ENCODE measurements at regions not wholly inside any gene's neighbourhood (a gene's known extent, or its start where the extent isn't known, plus 50 kb on each side); places are given as distances from the start of the nearest gene placed in this dataset.
"Not testable (repeated sequence)": the region's sequence is repeated elsewhere in the genome, so short reads cannot be mapped to it uniquely, and the experiment has no call there.

- in situ Hi-C loops (cut with HindIII; ENCODE audit: low pct_unique_long_range_greater_than_20kb, low sequenced_read_pairs), result no loop called here
- no peak for TF ChIP-seq JUND (IDR thresholded peaks at IDR 0.05; ENCODE audit: low read depth)
- no peak for DNase-seq (ENCODE audit: low read depth in 1 of 2, low spot score in 1 of 2)
Measured at GRCh38 chr1:38662126-38662525, 197.4 kb downstream of the RRAGC start.

GRCh38 chr1:38658883-38659282 lies 200.7 kb downstream of the RRAGC start:
- in situ Hi-C loops (cut with HindIII; ENCODE audit: low pct_unique_long_range_greater_than_20kb, low sequenced_read_pairs), result no loop called here
- no peak for DNase-seq (ENCODE audit: low read depth in 1 of 2, low spot score in 1 of 2)
- TF ChIP-seq JUND (IDR thresholded peaks at IDR 0.05; ENCODE audit: low read depth), result no peak

- no peak for TF ChIP-seq JUND (IDR thresholded peaks at IDR 0.05; ENCODE audit: low read depth)
- no peak for DNase-seq (ENCODE audit: low read depth in 1 of 2, low spot score in 1 of 2)
- in situ Hi-C loops (cut with HindIII; ENCODE audit: low pct_unique_long_range_greater_than_20kb, low sequenced_read_pairs), result no loop called here
Measured at GRCh38 chr1:38657873-38658272, 201.7 kb downstream of the RRAGC start.

- in situ Hi-C loops (cut with HindIII; ENCODE audit: low pct_unique_long_range_greater_than_20kb, low sequenced_read_pairs), result no loop called here
- TF ChIP-seq JUND (IDR thresholded peaks at IDR 0.05; ENCODE audit: low read depth), result no peak
- DNase-seq (ENCODE audit: low read depth in 1 of 2, low spot score in 1 of 2), result no peak
Measured at GRCh38 chr1:38657207-38657840, 202.2 kb downstream of the RRAGC start.

- DNase-seq (ENCODE audit: low read depth in 1 of 2, low spot score in 1 of 2), result no peak
- in situ Hi-C loops (cut with HindIII; ENCODE audit: low pct_unique_long_range_greater_than_20kb, low sequenced_read_pairs), result no loop called here
- no peak for TF ChIP-seq JUND (IDR thresholded peaks at IDR 0.05; ENCODE audit: low read depth)
Measured at GRCh38 chr1:38656726-38657125, 202.8 kb downstream of the RRAGC start.

GRCh38 chr1:38652217-38652616 lies 207.4 kb downstream of the RRAGC start:
- no peak for TF ChIP-seq JUND (IDR thresholded peaks at IDR 0.05; ENCODE audit: low read depth)
- in situ Hi-C loops (cut with HindIII; ENCODE audit: low pct_unique_long_range_greater_than_20kb, low sequenced_read_pairs), result no loop called here
- no peak for DNase-seq (ENCODE audit: low read depth in 1 of 2, low spot score in 1 of 2)

- in situ Hi-C loops (cut with HindIII; ENCODE audit: low pct_unique_long_range_greater_than_20kb, low sequenced_read_pairs), result no loop called here
- no peak for DNase-seq (ENCODE audit: low read depth in 1 of 2, low spot score in 1 of 2)
- no peak for TF ChIP-seq JUND (IDR thresholded peaks at IDR 0.05; ENCODE audit: low read depth)
Measured at GRCh38 chr1:38651669-38652068, 207.9 kb downstream of the RRAGC start.

GRCh38 chr1:38648417-38648816 lies 211.2 kb downstream of the RRAGC start:
- in situ Hi-C loops (cut with HindIII; ENCODE audit: low pct_unique_long_range_greater_than_20kb, low sequenced_read_pairs), result no loop called here
- DNase-seq (ENCODE audit: low read depth in 1 of 2, low spot score in 1 of 2), result no peak

GRCh38 chr1:38647341-38647740 lies 212.2 kb downstream of the RRAGC start:
- in situ Hi-C loops (cut with HindIII; ENCODE audit: low pct_unique_long_range_greater_than_20kb, low sequenced_read_pairs); DNase-seq (ENCODE audit: low read depth in 1 of 2, low spot score in 1 of 2): not testable (repeated sequence)

More at GRCh38 chr1:38648417-38648816, 211.2 kb downstream of the RRAGC start:
- no peak for TF ChIP-seq JUND (IDR thresholded peaks at IDR 0.05; ENCODE audit: low read depth)

- DNase-seq (ENCODE audit: low read depth in 1 of 2, low spot score in 1 of 2), result no peak
- in situ Hi-C loops (cut with HindIII; ENCODE audit: low pct_unique_long_range_greater_than_20kb, low sequenced_read_pairs), result no loop called here
- no peak for TF ChIP-seq JUND (IDR thresholded peaks at IDR 0.05; ENCODE audit: low read depth)
Measured at GRCh38 chr1:38644092-38644491, 215.5 kb downstream of the RRAGC start.

- no peak for TF ChIP-seq JUND (IDR thresholded peaks at IDR 0.05; ENCODE audit: low read depth)
- in situ Hi-C loops (cut with HindIII; ENCODE audit: low pct_unique_long_range_greater_than_20kb, low sequenced_read_pairs), result no loop called here
- no peak for DNase-seq (ENCODE audit: low read depth in 1 of 2, low spot score in 1 of 2)
Measured at GRCh38 chr1:38641661-38642060, 217.9 kb downstream of the RRAGC start.

GRCh38 chr1:38640371-38640770 lies 219.2 kb downstream of the RRAGC start:
- in situ Hi-C loops (cut with HindIII; ENCODE audit: low pct_unique_long_range_greater_than_20kb, low sequenced_read_pairs), result no loop called here
- TF ChIP-seq JUND (IDR thresholded peaks at IDR 0.05; ENCODE audit: low read depth), result no peak
- no peak for DNase-seq (ENCODE audit: low read depth in 1 of 2, low spot score in 1 of 2)

- no peak for DNase-seq (ENCODE audit: low read depth in 1 of 2, low spot score in 1 of 2)
- TF ChIP-seq JUND (IDR thresholded peaks at IDR 0.05; ENCODE audit: low read depth), result no peak
- in situ Hi-C loops (cut with HindIII; ENCODE audit: low pct_unique_long_range_greater_than_20kb, low sequenced_read_pairs), result no loop called here
Measured at GRCh38 chr1:38628241-38628640, 231.3 kb downstream of the RRAGC start.

GRCh38 chr1:38625939-38626338 lies 233.6 kb downstream of the RRAGC start:
- DNase-seq (ENCODE audit: low read depth in 1 of 2, low spot score in 1 of 2), result no peak
- in situ Hi-C loops (cut with HindIII; ENCODE audit: low pct_unique_long_range_greater_than_20kb, low sequenced_read_pairs), result no loop called here
- no peak for TF ChIP-seq JUND (IDR thresholded peaks at IDR 0.05; ENCODE audit: low read depth)
